Brain microvascular endothelial cell (primary cell): ENCODE measurements at regions not wholly inside any gene's neighbourhood (a gene's known extent, or its start where the extent isn't known, plus 50 kb on each side); places are given as distances from the start of the nearest gene placed in this dataset.

Experiments
- DNase-seq: peaks from one replicate; pipeline ENCODE4 v3.0.0-alpha.2; 2020
- H3K27ac ChIP-seq: fragments of 250-450 bp; sonication (Bioruptor Pico); 2 replicates; pipeline ENCODE4 v1.5.1; 2020; ENCODE audit warnings: mild to moderate bottlenecking, moderate library complexity
- H3K27me3 ChIP-seq: fragments of 250-450 bp; sonication (Bioruptor Pico); replicated peaks from 2 replicates; pipeline ENCODE4 v1.5.1; 2020; ENCODE audit warnings: mild to moderate bottlenecking
- H3K36me3 ChIP-seq: fragments of 250-450 bp; sonication (Bioruptor Pico); replicated peaks from 2 replicates; pipeline ENCODE4 v1.5.1; 2020; ENCODE audit warnings: mild to moderate bottlenecking
- H3K4me3 ChIP-seq: 2 replicates; pipeline ENCODE4 v1.5.1; 2011; ENCODE audit warnings: low read depth, mild to moderate bottlenecking, control low read depth, low read length, moderate library complexity
- CTCF ChIP-seq: IDR thresholded peaks from 2 replicates; pipeline ENCODE4 v1.5.1; 2011; ENCODE audit warnings: low read depth, mild to moderate bottlenecking, moderate library complexity, low read length, control low read depth, inconsistent platforms; ENCODE audit errors: missing control alignments
- in situ Hi-C: cut with HindIII; loops from 2 replicates; pipeline ENCODE4 v1.10.0; 2017; ENCODE audit warnings: low sequenced_read_pairs, low pct_ligation_motif_present

DNA sequence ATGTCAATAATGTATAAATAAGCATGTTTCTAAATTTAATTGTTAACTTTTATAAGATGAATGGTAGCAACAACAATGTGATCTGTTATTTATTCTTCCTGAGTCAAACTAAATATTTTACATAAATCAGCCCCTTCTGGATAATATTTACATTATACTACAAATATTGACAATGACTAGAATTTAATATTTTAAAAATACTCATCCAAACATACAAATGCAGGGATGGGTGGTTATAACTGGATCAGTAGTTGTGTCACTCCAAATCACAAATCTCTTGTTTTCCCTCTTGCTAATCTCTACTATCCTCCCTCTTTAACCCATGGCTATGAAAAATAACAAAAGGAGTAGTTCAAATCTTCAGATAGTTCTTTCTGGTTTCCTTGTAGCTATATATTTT, 407.0 kb downstream of the HTR7 start:
- in situ Hi-C loops: no loop called here
- no peak for TF ChIP-seq CTCF

GRCh38 chr10:90451283-90451682, 406.6 kb downstream of the HTR7 start:
- no peak for TF ChIP-seq CTCF
- Histone ChIP-seq H3K27me3 (no peaks in the 10 kb centered on the region), H3K27ac (no peak overlapping the region), H3K4me3 (no peak overlapping the region), H3K36me3 (no peaks in the 10 kb centered on the region)
- in situ Hi-C loops: no loop called here
- peak; percentile 20 for DNase-seq

More for the DNA sequence above, 407.0 kb downstream of the HTR7 start:
- Histone ChIP-seq H3K27ac (no peak overlapping the region), H3K36me3 (no peaks in the 10 kb centered on the region), H3K4me3 (no peak overlapping the region), H3K27me3 (no peaks in the 10 kb centered on the region)
- no peak for DNase-seq

GRCh38 chr10:90458054-90458453, 399.8 kb downstream of the HTR7 start:
- TF ChIP-seq CTCF: no peak
- DNase-seq: no peak
- Histone ChIP-seq H3K27ac (no peak overlapping the region), H3K4me3 (no peak overlapping the region), H3K27me3 (no peaks in the 10 kb centered on the region), H3K36me3 (no peaks in the 10 kb centered on the region)
- in situ Hi-C loops: no loop called here

DNA sequence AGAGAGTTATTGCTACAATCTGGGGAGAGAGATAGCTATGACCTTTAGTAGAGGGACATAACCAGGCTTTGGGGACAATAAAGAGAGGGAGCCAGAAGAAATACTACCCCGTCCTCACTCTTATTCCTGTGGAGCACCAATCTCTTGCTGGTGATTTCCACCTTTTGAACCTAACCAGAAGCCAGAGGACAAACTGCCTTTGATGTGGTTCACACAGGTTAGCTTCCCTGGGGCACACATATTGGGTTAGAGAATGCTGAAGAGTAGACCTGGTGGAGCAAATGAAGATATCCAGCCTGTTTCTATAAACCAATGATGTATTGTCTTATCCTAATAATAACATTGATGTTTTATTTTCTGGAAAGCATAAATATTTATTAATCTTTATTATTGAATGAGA, 399.3 kb downstream of the HTR7 start:
- Histone ChIP-seq H3K4me3 (no peak overlapping the region), H3K27ac (no peak overlapping the region), H3K27me3 (no peaks in the 10 kb centered on the region), H3K36me3 (no peaks in the 10 kb centered on the region)
- TF ChIP-seq CTCF: no peak
- DNase-seq: no peak
- in situ Hi-C loops: no loop called here

DNA sequence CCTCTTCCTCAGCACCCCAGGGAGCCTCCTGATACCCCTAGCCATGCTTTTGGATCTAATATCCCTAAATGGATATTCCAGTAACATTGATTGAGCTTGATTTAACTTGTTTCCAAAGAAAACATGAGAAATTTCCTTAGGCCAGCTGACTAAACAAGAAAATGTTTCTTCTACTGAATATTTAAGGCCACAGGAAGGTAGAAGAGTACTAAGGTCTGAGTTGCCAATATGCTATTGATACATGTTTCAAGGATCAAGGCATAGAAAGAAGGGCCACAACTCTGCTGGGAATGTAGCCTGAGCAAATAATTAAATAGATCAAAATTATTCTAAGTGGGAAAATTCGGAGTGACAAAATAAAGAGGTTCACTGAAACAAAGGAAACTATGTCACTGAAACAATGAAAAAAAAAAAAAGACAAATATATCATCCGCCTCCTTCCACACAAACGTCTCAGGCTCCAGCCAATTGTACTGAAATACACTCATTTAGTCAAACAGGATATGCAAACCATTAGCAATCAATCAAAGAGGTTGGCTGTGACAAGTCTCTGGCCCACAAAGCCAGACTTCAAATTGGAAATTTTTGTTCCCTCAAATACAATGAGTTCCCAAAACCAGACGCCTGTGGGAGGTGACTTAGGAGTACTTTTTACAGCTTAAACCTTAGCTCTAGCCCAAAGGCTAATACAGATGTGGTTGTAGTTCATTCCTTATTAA, 396.2 kb downstream of the HTR7 start:
- no peak for TF ChIP-seq CTCF
- DNase-seq: no peak
- H3K4me3 ChIP-seq: no peak overlapping the region
- in situ Hi-C loops: no loop called here
- no peak overlapping the region for H3K27ac ChIP-seq
- no peaks in the 10 kb centered on the region for H3K36me3 ChIP-seq
- H3K27me3 ChIP-seq: no peaks in the 10 kb centered on the region
